IMR-90 (cell line): ENCODE measurements at regions not wholly inside any gene's neighbourhood (a gene's known extent, or its start where the extent isn't known, plus 50 kb on each side); places are given as distances from the start of the nearest gene placed in this dataset.

ENCODE experiments used
- ATAC-seq: fragments of 200-7000 bp; cut with Tn5 transposase; 2 replicates; pipeline ENCODE4 v1.9.1; 2020; ENCODE audit warnings: low read depth, mild to moderate bottlenecking, moderate library complexity
- BruUV-seq: library from RNA; stranded (reverse); fragments of 400-500 nt; replicated peaks from 2 replicates; lab custom pipeline; 2021; lab: Mats Ljungman, UMichigan
- CTCF ChIA-PET: fragments of 300-600 bp; formaldehyde crosslinking; extraction: SDS; loops from one replicate; lab custom pipeline; 2021; ENCODE audit warnings: antibody characterized with exemption; lab: Yijun Ruan, JAX
- POLR2A ChIA-PET: fragments of 300-600 bp; sonication (Branson Sonifier 250); formaldehyde crosslinking; loops from one replicate; lab custom pipeline; 2022; ENCODE audit warnings: antibody characterized with exemption; ENCODE audit not compliant: unreplicated experiment; lab: Charles Lee
- DNase-seq: peaks from one replicate; pipeline ENCODE4 v3.0.0; 2013
- H2AFZ ChIP-seq: replicated peaks from 2 replicates; pipeline ENCODE3; 2013; ENCODE audit warnings: low read length, mild to moderate bottlenecking; ENCODE audit not compliant: poor library complexity
- H2AK5ac ChIP-seq: 2 replicates; pipeline ENCODE4 v1.6.1; 2013; ENCODE audit warnings: low read depth, low read length, inconsistent platforms
- H2AK9ac ChIP-seq: replicated peaks from 2 replicates; pipeline ENCODE3; 2013; ENCODE audit warnings: mild to moderate bottlenecking, low read depth, low read length, moderate library complexity; ENCODE audit not compliant: poor library complexity
- H2BK120ac ChIP-seq: 2 replicates; pipeline ENCODE4 v1.6.1; 2013; ENCODE audit warnings: low read depth, low read length, inconsistent platforms
- H2BK15ac ChIP-seq: 3 replicates; pipeline ENCODE4 v1.6.1; 2013; ENCODE audit warnings: low read depth, low read length, inconsistent platforms
- H2BK20ac ChIP-seq: 2 replicates; pipeline ENCODE4 v1.6.1; 2013; ENCODE audit warnings: low read depth, mild to moderate bottlenecking, inconsistent platforms, low read length, moderate library complexity
- H2BK5ac ChIP-seq: 2 replicates; pipeline ENCODE4 v1.6.1; 2013; ENCODE audit warnings: mild to moderate bottlenecking, low read depth, low read length, inconsistent platforms; ENCODE audit not compliant: poor library complexity, severe bottlenecking
- H3K14ac ChIP-seq: replicated peaks from 2 replicates; pipeline ENCODE4 v1.6.1; 2013; ENCODE audit warnings: low read depth, low read length, inconsistent platforms
- H3K18ac ChIP-seq: 2 replicates; pipeline ENCODE4 v1.6.1; 2013; ENCODE audit warnings: low read depth, low read length, control low read depth
- H3K23ac ChIP-seq: 2 replicates; pipeline ENCODE4 v1.6.1; 2013; ENCODE audit warnings: low read depth, low read length, inconsistent platforms
- H3K27ac ChIP-seq: 2 replicates; pipeline ENCODE4 v1.5.1; 2013; ENCODE audit warnings: mild to moderate bottlenecking, control low read depth, low read length; ENCODE audit not compliant: insufficient read depth
- H3K27me3 ChIP-seq: 2 replicates; pipeline ENCODE4 v1.6.1; 2013; ENCODE audit warnings: low read length; ENCODE audit not compliant: control insufficient read depth, insufficient read depth
- H3K36me3 ChIP-seq: 2 replicates; pipeline ENCODE4 v1.6.1; 2013; ENCODE audit warnings: low read length, mixed read lengths; ENCODE audit not compliant: control insufficient read depth, insufficient read depth
- H3K4ac ChIP-seq: 2 replicates; pipeline ENCODE4 v1.6.1; 2013; ENCODE audit warnings: low read depth, low read length, inconsistent platforms
- H3K4me1 ChIP-seq: 2 replicates; pipeline ENCODE4 v1.6.1; 2013; ENCODE audit warnings: low read length, mixed read lengths; ENCODE audit not compliant: control insufficient read depth, insufficient read depth
- H3K4me2 ChIP-seq: 2 replicates; pipeline ENCODE4 v1.6.1; 2013; ENCODE audit warnings: low read depth, mild to moderate bottlenecking, control low read depth, low read length, moderate library complexity
- H3K4me3 ChIP-seq: 2 replicates; pipeline ENCODE4 v1.5.1; 2013; ENCODE audit warnings: low read depth, mild to moderate bottlenecking, control low read depth, low read length, moderate library complexity; ENCODE audit not compliant: insufficient read depth
- H3K56ac ChIP-seq: 2 replicates; pipeline ENCODE4 v1.6.1; 2013; ENCODE audit warnings: low read length, inconsistent platforms; ENCODE audit not compliant: insufficient read depth; ENCODE audit errors: extremely low read depth
- H3K79me1 ChIP-seq, 2 experiments: 2 replicates each; pipeline ENCODE4 v1.6.1; 2013; ENCODE audit warnings: low read length in 2 of 2, inconsistent platforms in 1 of 2, low read depth in 1 of 2
- H3K9ac ChIP-seq: 2 replicates; pipeline ENCODE4 v1.6.1; 2013; ENCODE audit warnings: low read depth, low read length, control low read depth
- H3K9me1 ChIP-seq: 2 replicates; pipeline ENCODE4 v1.6.1; 2013; ENCODE audit warnings: low read length, inconsistent platforms; ENCODE audit not compliant: insufficient read depth
- H3K9me3 ChIP-seq: 2 replicates; pipeline ENCODE4 v1.6.1; 2013; ENCODE audit warnings: low read length; ENCODE audit not compliant: control insufficient read depth, insufficient read depth
- H4K20me1 ChIP-seq: 2 replicates; pipeline ENCODE4 v1.6.1; 2013; ENCODE audit warnings: low read length, inconsistent platforms; ENCODE audit not compliant: insufficient read depth
- H4K5ac ChIP-seq: 2 replicates; pipeline ENCODE4 v1.6.1; 2013; ENCODE audit warnings: mild to moderate bottlenecking, low read depth, low read length, control low read depth
- H4K8ac ChIP-seq, 2 experiments: 2 replicates each; pipeline ENCODE4 v1.6.1; 2013; ENCODE audit warnings: low read depth in 2 of 2, low read length in 2 of 2, control low read depth in 1 of 2, inconsistent platforms in 1 of 2
- H4K91ac ChIP-seq: 2 replicates; pipeline ENCODE4 v1.6.1; 2013; ENCODE audit warnings: low read depth, low read length, inconsistent platforms; ENCODE audit not compliant: insufficient read depth
- BHLHE40 ChIP-seq: fragments of 150-350 bp; IDR thresholded peaks from 2 replicates; pipeline ENCODE4 v1.6.1; 2016; ENCODE audit warnings: mild to moderate bottlenecking, low read depth, low read length
- CHD1 ChIP-seq: IDR thresholded peaks from 2 replicates; pipeline ENCODE4 v1.6.1; 2012; ENCODE audit warnings: low read depth, low read length, improper control_type of control experiment
- FOS ChIP-seq: fragments of 150-350 bp; IDR thresholded peaks from 2 replicates; pipeline ENCODE4 v1.6.1; 2016; ENCODE audit warnings: low read depth, low read length
- MAZ ChIP-seq: IDR thresholded peaks from 2 replicates; pipeline ENCODE4 v1.6.1; 2012; ENCODE audit warnings: low read depth, mild to moderate bottlenecking, low read length, improper control_type of control experiment, moderate library complexity, borderline replicate concordance
- MXI1 ChIP-seq: IDR thresholded peaks from 2 replicates; pipeline ENCODE4 v1.6.1; 2012; ENCODE audit warnings: low read depth, mild to moderate bottlenecking, low read length, moderate library complexity, borderline replicate concordance
- RAD21 ChIP-seq: IDR thresholded peaks from 2 replicates; pipeline ENCODE4 v1.6.1; 2012; ENCODE audit warnings: low read length, improper control_type of control experiment
- SMC3 ChIP-seq: fragments of 150-350 bp; IDR thresholded peaks from 2 replicates; pipeline ENCODE4 v1.6.1; 2016; ENCODE audit warnings: low read depth, mild to moderate bottlenecking, antibody characterized with exemption, low read length, moderate library complexity
- USF2 ChIP-seq: fragments of 150-350 bp; IDR thresholded peaks from 2 replicates; pipeline ENCODE4 v1.6.1; 2017; ENCODE audit warnings: mild to moderate bottlenecking, antibody characterized with exemption, low read length, low read depth
- WGBS, 2 experiments: methylation state at CpG; one replicate each; pipeline versions ENCODE4 v1.1.5 to v1.1.7; 2013; ENCODE audit warnings: missing lambda C conversion rate in 2 of 2; ENCODE audit not compliant: insufficient read length in 1 of 2; ENCODE audit errors: extremely low coverage in 2 of 2; 5-methylcytosine and 5-hydroxymethylcytosine counted together
- dilution Hi-C: fragments of 300-500 bp; cut with HindIII; formaldehyde crosslinking; loops from one replicate; pipeline ENCODE4 v1.14.3; 2018; ENCODE audit warnings: low sequenced_read_pairs; ENCODE audit not compliant: unreplicated experiment
- in situ Hi-C: fragments of 300-500 bp; cut with MboI; formaldehyde crosslinking; loops from 3 replicates; pipeline ENCODE4 v1.14.3; 2019; ENCODE audit warnings: low sequenced_read_pairs, inconsistent platforms, mixed read lengths
- intact Hi-C: fragments of 100-400 bp; cut with micrococcal nuclease; formaldehyde crosslinking; loops from 2 replicates; pipeline ENCODE4 v1.10.0; 2022
- TF ChIP-seq, protein P1 (sequence below): conservative IDR thresholded peaks from 2 replicates; pipeline ENCODE4 v1.5.1; 2012; ENCODE audit warnings: mild to moderate bottlenecking, low read depth, low read length, improper control_type of control experiment

GRCh38 chr1:47505267-47505666 is 67.4 kb downstream of the FOXD2 start:
- Histone ChIP-seq H3K9me3 (no peaks in the 10 kb centered on the region), H3K4me3 (no peak overlapping the region), H3K18ac (no peak overlapping the region), H3K36me3 (no peaks in the 10 kb centered on the region), H3K9ac (no peak overlapping the region), H3K9me1 (no peaks in the 10 kb centered on the region), H2AK9ac (no peak overlapping the region), H2AK5ac (no peak overlapping the region), H2BK5ac (no peak overlapping the region), H4K5ac (no peak overlapping the region), H2BK15ac (no peak overlapping the region), H2BK120ac (no peak overlapping the region), H3K4me1 (no peaks in the 10 kb centered on the region), H3K56ac (no peak overlapping the region), H4K20me1 (no peaks in the 10 kb centered on the region), H3K14ac (no peak overlapping the region), H2BK20ac (no peak overlapping the region), H3K23ac (no peak overlapping the region), H3K27ac (no peak overlapping the region), H3K27me3 (peaks cover 36% of the 10 kb centered on the region), H3K79me1 (no peaks in the 10 kb centered on the region), H3K4me2 (no peak overlapping the region), H3K4ac (no peak overlapping the region), H2AFZ (no peak overlapping the region), H4K8ac (no peak overlapping the region), H4K91ac (no peak overlapping the region)
- in situ Hi-C loops (no loop called here), intact Hi-C loops (no loop called here), dilution Hi-C loops (no loop called here)
- POLR2A ChIA-PET: no interaction called here
- ATAC-seq (no peak), DNase-seq (no peak)
- TF ChIP-seq FOS (no peak), USF2 (no peak), SMC3 (no peak), BHLHE40 (no peak), CHD1 (no peak), MAZ (no peak), RAD21 (no peak), MXI1 (no peak)
- TF ChIP-seq, protein P1, sequence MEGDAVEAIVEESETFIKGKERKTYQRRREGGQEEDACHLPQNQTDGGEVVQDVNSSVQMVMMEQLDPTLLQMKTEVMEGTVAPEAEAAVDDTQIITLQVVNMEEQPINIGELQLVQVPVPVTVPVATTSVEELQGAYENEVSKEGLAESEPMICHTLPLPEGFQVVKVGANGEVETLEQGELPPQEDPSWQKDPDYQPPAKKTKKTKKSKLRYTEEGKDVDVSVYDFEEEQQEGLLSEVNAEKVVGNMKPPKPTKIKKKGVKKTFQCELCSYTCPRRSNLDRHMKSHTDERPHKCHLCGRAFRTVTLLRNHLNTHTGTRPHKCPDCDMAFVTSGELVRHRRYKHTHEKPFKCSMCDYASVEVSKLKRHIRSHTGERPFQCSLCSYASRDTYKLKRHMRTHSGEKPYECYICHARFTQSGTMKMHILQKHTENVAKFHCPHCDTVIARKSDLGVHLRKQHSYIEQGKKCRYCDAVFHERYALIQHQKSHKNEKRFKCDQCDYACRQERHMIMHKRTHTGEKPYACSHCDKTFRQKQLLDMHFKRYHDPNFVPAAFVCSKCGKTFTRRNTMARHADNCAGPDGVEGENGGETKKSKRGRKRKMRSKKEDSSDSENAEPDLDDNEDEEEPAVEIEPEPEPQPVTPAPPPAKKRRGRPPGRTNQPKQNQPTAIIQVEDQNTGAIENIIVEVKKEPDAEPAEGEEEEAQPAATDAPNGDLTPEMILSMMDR: no peak
- CTCF ChIA-PET: interaction anchor here (1.0 kb wide), 1 partner anchor 68 kb away, joined by 5 read pairs; the partner anchor contains the start of gene FOXD2
- no CpG with 5 or more reads among the region's 2 CpGs for WGBS, 2 experiments
- BruUV-seq: no TSS peak
